Tibial nerve (tissue), 4 donors: ENCODE measurements at regions not wholly inside any gene's neighbourhood (a gene's known extent, or its start where the extent isn't known, plus 50 kb on each side); places are given as distances from the start of the nearest gene placed in this dataset.

Experiments
- CTCF ChIP-seq, 5 experiments: fragments of 200-600 bp in 3 of 5; fragments of 450-650 bp in 2 of 5; sonication (generic) in 3 of 5; IDR thresholded peaks; one replicate each; pipeline ENCODE4 v1.5.1; 2016 to 2019; ENCODE audit warnings: antibody characterized with exemption in 5 of 5, mild to moderate bottlenecking in 3 of 5, moderate library complexity in 2 of 5
- EP300 ChIP-seq, 2 donors: sonication (generic); formaldehyde crosslinking; IDR thresholded peaks; one replicate each; pipeline ENCODE4 v1.6.1; 2017; ENCODE audit warnings: antibody characterized with exemption in 2 of 2, mild to moderate bottlenecking in 1 of 2
- POLR2A ChIP-seq, 2 donors: fragments of 450-650 bp; IDR thresholded peaks; one replicate each; pipeline ENCODE4 v1.6.1; 2017; ENCODE audit warnings: antibody characterized with exemption in 2 of 2, mild to moderate bottlenecking in 2 of 2, moderate library complexity in 2 of 2

GRCh38 chr4:126725906-126726305 lies 906.9 kb upstream of the INTU start:
- no peak for TF ChIP-seq CTCF (IDR thresholded peaks at IDR 0.05)
- TF ChIP-seq POLR2A (IDR thresholded peaks at IDR 0.05): no peak
- no peak for TF ChIP-seq EP300 (IDR thresholded peaks at IDR 0.05)
